GM18502 (cell line): ENCODE measurements at regions not wholly inside any gene's neighbourhood (a gene's known extent, or its start where the extent isn't known, plus 50 kb on each side); places are given as distances from the start of the nearest gene placed in this dataset.
"Not testable (repeated sequence)": the region's sequence is repeated elsewhere in the genome, so short reads cannot be mapped to it uniquely, and the experiment has no call there.

Experiments
- ATAC-seq: cut with Tn5 transposase; IDR thresholded peaks from one replicate; pipeline ENCODE4 v1.9.1; 2021; ENCODE audit warnings: mild to moderate bottlenecking; ENCODE audit not compliant: unreplicated experiment, poor library complexity

- ATAC-seq = not testable (repeated sequence)
These were observed 229.6 kb upstream of the KITLG start for GRCh38 chr12:88809841-88810240.

GRCh38 chr12:88805692-88806091 lies 225.4 kb upstream of the KITLG start:
- ATAC-seq = no peak

DNA sequence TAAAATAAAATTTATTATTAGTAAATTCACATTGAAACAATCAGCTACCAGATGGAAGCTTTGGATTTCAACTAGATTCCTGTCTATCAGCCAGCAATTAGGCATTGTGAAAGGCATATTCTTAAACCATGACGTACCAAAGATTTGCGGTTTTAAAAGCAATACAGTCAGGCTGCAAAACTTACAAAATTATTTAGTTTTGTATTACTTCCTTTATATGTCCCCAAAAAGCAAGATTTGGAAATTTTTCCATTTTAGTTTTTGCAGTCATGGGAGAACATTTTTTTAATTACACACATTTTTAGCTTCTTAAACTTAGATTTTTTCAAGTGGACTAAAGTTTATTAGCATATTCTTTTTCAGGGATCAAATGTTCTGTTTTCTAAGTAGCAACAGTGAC lies 225.0 kb upstream of the KITLG start:
- no peak for ATAC-seq

GRCh38 chr12:88802096-88802706 lies 221.9 kb upstream of the KITLG start:
- ATAC-seq = no peak

- ATAC-seq = no peak
These were observed 221.2 kb upstream of the KITLG start for GRCh38 chr12:88801227-88802095.

DNA sequence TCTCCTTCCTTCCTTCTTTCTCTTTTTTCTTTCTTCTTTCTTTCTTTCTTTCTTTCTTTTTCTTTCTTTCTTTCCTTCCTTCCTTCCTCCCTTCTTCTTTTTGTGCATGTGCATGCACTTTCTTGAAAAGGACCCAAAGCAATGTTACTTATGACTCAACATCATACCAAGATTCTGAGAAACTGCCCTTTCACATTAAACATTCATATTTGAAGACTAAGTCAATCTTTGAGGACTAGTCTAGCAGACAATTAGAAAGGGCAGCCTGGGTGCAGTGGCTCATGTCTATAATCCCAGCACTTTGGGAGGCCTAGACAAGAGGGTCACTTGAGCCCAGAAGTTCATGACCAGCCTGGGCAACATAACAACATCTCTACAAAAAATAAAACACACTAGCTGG lies 212.8 kb upstream of the KITLG start:
- ATAC-seq = no peak

DNA sequence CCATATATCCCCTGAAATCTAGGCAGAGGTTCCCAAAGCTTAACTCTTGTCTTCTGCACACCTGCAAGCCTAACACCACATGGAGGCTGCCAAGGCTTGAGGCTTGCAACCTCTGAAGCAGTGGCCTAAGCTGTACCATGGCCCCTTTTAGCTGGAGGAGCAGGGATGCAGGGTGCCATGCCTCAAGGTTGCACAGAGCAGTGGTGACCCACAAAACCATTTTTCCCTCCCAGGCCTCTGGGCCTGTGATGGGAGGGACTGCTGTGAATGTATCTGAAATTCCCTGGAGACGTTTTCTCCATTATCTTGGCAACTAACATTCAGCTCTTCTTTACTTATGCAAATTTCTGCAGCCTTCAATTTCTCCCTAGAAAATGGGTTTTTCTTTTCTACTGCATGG lies 210.0 kb upstream of the KITLG start:
- no peak for ATAC-seq

- no peak for ATAC-seq
These were observed 203.9 kb upstream of the KITLG start for GRCh38 chr12:88784166-88784565.

DNA sequence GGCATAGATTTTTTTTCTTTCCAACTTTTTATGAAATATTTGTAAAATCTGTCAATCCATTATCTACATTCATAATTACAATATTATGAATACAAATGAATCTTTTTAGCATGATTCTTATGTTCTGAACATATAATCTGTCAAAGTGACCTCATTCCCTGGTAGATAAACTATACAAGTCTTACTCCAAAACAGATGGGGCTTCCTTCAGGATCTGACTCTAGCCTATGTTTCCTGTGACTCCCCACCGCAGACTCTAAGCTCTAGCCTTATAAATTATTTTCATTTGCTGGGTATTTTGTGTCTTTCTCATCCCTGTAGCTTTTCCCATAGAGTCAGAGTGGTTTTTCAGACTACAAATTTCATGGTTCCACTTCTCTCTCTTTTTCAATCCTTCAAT lies 202.1 kb upstream of the KITLG start:
- no peak for ATAC-seq

GRCh38 chr12:88781909-88782308 lies 201.6 kb upstream of the KITLG start:
- ATAC-seq = no peak

- no peak for ATAC-seq
These were observed 197.8 kb upstream of the KITLG start for GRCh38 chr12:88778064-88778463.

- ATAC-seq = no peak
These were observed 195.5 kb upstream of the KITLG start for GRCh38 chr12:88775742-88776151.

GRCh38 chr12:88767699-88768098 lies 187.4 kb upstream of the KITLG start:
- no peak for ATAC-seq

GRCh38 chr12:88764781-88765480 lies 184.7 kb upstream of the KITLG start:
- ATAC-seq = no peak

GRCh38 chr12:88763536-88764100 lies 183.3 kb upstream of the KITLG start:
- no peak for ATAC-seq

GRCh38 chr12:88758176-88758575 lies 177.9 kb upstream of the KITLG start:
- no peak for ATAC-seq

GRCh38 chr12:88756917-88757316 lies 176.6 kb upstream of the KITLG start:
- no peak for ATAC-seq

DNA sequence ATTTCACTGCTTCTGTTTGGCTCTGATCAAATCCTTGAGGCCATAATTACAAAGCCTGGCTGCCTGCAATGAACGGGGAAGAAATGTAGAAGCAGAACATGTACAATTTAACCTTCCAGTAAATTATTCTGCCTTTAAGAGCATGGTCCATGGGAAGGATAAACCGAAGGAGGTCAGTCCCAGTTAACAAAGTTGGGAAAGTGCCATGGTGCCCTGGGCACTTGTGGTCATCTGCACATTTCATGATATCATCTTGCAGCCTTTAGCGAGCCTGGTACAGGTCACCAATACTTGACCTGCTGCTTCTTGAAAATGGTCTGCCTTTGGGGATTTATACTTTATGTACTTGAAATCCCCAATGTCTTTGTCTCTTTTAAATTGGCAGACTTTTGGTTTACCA lies 175.9 kb upstream of the KITLG start:
- no peak for ATAC-seq

DNA sequence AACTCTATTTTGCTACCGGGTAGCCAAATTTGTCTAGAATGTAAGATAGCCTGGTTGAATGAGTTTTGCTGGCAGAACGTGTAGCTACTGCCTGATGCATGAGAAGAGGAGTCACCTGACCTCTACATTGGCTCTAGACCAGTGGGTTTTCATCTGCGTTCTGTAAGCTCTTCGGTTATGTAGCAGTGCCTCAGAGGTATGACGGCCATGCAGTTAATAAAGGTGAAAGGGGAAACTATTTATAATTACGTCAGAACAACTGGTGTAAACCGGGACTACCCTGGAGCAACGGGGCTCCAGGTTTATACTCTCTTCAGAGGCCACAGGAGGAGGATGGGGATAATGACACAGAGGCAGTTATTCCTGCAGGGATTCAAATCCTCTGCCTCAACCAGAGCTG lies 173.4 kb upstream of the KITLG start:
- ATAC-seq = no peak

GRCh38 chr12:88753066-88753465 lies 172.8 kb upstream of the KITLG start:
- no peak for ATAC-seq

DNA sequence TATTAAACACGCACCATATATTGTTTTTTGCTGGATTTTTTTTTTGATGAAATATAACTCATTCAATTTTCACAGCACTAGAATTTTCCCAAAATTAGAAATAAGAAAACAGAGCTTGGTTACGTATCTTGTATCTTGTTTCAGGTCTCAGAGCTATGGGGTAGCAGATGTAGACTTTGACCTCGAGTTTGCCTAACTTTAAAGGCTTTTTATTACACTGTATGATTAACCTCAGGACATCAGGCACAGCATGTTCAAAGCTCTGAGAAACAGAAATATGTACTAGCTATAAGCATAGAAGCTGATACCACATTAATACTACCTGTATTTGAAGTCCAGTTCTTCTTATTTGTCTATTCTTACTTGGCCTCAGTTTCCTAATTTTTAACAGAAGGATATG lies 171.9 kb upstream of the KITLG start:
- no peak for ATAC-seq
